Cardiac muscle cell (in vitro differentiated cells and primary cell): ENCODE measurements at regions not wholly inside any gene's neighbourhood (a gene's known extent, or its start where the extent isn't known, plus 50 kb on each side); places are given as distances from the start of the nearest gene placed in this dataset.
"Not testable (repeated sequence)": the region's sequence is repeated elsewhere in the genome, so short reads cannot be mapped to it uniquely, and the experiment has no call there.

Source experiments
- DNase-seq, 2 donors: peaks; one replicate each; pipeline versions ENCODE4 v3.0.0 to v3.0.0-alpha.2; 2010 to 2017; ENCODE audit warnings: low read depth in 1 of 2, low spot score in 1 of 2
- H3K27ac ChIP-seq: fragments of 200-600 bp; sonication (generic); 2 replicates; pipeline ENCODE4 v1.5.1; 2016
- H3K27me3 ChIP-seq: fragments of 200-600 bp; sonication (generic); 2 replicates; pipeline ENCODE4 v1.6.0; 2016; ENCODE audit warnings: control low read depth
- H3K36me3 ChIP-seq: fragments of 200-600 bp; sonication (generic); 2 replicates; pipeline ENCODE4 v1.5.1; 2016; ENCODE audit warnings: control low read depth
- H3K4me1 ChIP-seq: fragments of 200-600 bp; sonication (generic); 2 replicates; pipeline ENCODE4 v1.8.1; 2017; ENCODE audit warnings: low read depth, mild to moderate bottlenecking, mixed run types
- H3K4me3 ChIP-seq: fragments of 200-600 bp; sonication (generic); 2 replicates; pipeline ENCODE4 v1.5.1; 2016; ENCODE audit warnings: mild to moderate bottlenecking
- H3K9me3 ChIP-seq: fragments of 200-600 bp; sonication (generic); 2 replicates; pipeline ENCODE4 v1.5.1; 2017; ENCODE audit warnings: low read depth, mild to moderate bottlenecking, control low read depth
- TF ChIP-seq, protein P1 (sequence below): IDR thresholded peaks from 2 replicates; pipeline ENCODE4 v1.5.1; 2012; ENCODE audit warnings: low read depth, mild to moderate bottlenecking, low read length

DNA sequence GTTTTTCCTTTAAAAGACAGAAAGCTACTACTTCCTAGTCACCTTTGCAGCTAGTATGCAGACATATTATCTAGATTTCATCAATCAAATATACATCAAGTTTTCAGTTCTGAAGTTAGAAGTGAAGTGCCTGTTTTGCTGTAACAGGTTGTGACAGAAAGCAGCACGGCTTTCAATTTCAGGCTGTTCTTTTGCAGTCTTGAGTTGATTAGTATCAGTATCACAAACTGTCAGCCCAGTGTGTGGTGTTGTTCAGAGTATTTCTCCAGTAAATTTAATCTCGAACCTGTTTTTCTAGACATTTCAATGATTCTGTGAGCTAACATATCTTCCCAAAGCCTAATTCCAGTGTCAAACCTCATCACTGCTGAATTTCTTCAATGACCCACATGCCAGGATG is 1050.8 kb downstream of the DIPK2A start:
- Histone ChIP-seq H3K9me3 (no peaks in the 10 kb centered on the region), H3K4me1 (no peaks in the 10 kb centered on the region), H3K4me3 (no peak overlapping the region), H3K36me3 (no peaks in the 10 kb centered on the region), H3K27ac (no peak overlapping the region), H3K27me3 (no peaks in the 10 kb centered on the region)
- TF ChIP-seq, protein P1, sequence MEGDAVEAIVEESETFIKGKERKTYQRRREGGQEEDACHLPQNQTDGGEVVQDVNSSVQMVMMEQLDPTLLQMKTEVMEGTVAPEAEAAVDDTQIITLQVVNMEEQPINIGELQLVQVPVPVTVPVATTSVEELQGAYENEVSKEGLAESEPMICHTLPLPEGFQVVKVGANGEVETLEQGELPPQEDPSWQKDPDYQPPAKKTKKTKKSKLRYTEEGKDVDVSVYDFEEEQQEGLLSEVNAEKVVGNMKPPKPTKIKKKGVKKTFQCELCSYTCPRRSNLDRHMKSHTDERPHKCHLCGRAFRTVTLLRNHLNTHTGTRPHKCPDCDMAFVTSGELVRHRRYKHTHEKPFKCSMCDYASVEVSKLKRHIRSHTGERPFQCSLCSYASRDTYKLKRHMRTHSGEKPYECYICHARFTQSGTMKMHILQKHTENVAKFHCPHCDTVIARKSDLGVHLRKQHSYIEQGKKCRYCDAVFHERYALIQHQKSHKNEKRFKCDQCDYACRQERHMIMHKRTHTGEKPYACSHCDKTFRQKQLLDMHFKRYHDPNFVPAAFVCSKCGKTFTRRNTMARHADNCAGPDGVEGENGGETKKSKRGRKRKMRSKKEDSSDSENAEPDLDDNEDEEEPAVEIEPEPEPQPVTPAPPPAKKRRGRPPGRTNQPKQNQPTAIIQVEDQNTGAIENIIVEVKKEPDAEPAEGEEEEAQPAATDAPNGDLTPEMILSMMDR: no peak
- DNase-seq: no peak

DNA sequence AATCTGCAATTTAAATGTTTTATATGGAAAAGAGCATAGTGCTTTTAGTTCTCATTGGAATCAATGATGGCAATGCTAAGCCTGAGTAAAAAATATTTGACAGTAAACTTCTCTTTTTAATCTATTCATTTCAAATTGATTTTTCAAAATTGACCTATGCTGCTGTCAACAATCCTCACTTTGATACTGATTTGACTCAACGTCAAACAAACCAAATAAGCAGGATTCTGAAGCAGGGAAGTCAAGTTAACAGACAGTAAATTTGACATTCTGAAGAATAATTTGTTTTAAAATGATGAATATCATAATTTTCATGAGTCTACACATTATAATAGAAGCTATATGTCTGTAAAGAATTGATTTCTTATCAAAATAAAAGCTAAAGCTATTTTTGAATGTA is 1053.1 kb downstream of the DIPK2A start:
- H3K27me3 ChIP-seq: no peaks in the 10 kb centered on the region
- H3K4me3 ChIP-seq: no peak overlapping the region
- TF ChIP-seq, protein P1: no peak
- H3K27ac ChIP-seq: no peak overlapping the region
- H3K4me1 ChIP-seq: no peaks in the 10 kb centered on the region
- H3K9me3 ChIP-seq: no peaks in the 10 kb centered on the region
- no peaks in the 10 kb centered on the region for H3K36me3 ChIP-seq
- DNase-seq: no peak

DNA sequence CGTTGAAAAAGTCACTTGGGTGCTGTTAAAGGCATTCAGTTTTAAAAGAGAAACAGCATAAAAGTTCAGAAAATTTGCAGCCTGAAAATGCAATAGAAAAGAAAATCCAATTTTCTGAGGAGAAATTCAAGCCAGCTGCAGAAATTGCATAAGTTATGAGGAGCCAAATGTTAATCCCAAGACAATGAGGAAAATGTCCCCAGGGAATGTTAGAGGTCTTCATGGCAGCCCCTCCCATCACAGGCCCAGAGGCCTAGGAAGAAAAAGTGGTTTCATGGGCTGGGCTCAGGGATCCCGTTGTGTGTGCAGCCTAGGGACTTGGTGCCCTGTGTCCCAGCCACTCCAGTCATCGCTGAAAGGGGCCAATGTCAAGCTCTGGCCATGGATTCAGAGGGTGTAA is 1055.6 kb downstream of the DIPK2A start:
- not testable (repeated sequence) for H3K36me3 ChIP-seq, H3K27ac ChIP-seq, H3K9me3 ChIP-seq, DNase-seq, H3K27me3 ChIP-seq, H3K4me3 ChIP-seq, H3K4me1 ChIP-seq

DNA sequence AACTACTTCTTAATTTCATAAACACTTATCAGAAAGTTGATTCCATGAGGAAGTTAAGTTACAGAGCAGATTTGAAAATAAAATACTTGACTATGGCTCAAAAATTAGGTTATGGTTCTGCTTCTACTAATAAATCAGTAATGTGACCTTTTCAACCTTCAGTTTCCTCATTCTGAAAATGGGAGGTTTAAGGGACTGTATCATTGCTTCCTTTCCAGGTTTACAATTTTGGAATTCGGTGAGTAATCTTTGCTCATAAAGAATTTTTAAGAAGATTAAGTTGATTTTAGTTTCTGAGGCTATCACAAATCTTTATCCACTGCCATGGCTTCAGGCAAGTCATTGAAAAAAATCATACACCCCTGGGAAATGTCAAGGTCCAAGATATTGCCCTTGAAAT is 1061.2 kb downstream of the DIPK2A start:
- DNase-seq: no peak
- Histone ChIP-seq H3K4me1 (no peaks in the 10 kb centered on the region), H3K27me3 (no peaks in the 10 kb centered on the region), H3K4me3 (no peak overlapping the region), H3K27ac (no peak overlapping the region), H3K36me3 (no peaks in the 10 kb centered on the region), H3K9me3 (no peaks in the 10 kb centered on the region)
- TF ChIP-seq, protein P1: no peak

DNA sequence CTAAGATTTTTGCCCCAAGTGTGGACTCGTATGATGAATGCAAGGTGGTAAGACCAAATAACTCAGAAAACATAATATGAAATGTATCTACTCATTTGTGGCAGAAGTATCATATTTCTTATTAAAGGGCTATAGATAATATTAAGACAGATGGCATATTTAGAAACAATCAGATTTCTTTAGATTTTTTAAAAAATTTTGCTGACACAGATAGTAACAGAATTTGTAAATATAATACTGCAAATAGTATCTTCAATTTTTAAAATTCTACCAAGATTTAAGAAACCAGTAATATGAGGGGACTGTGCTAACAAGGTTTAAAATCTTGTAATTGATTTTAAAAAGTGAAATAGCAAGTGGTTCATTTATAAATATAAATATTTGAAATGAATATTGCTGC is 1064.1 kb downstream of the DIPK2A start:
- H3K36me3 ChIP-seq: no peaks in the 10 kb centered on the region
- no peak overlapping the region for H3K27ac ChIP-seq
- H3K27me3 ChIP-seq: no peaks in the 10 kb centered on the region
- no peak for DNase-seq
- no peak overlapping the region for H3K4me3 ChIP-seq
- H3K9me3 ChIP-seq: no peaks in the 10 kb centered on the region
- TF ChIP-seq, protein P1: no peak
- no peaks in the 10 kb centered on the region for H3K4me1 ChIP-seq

DNA sequence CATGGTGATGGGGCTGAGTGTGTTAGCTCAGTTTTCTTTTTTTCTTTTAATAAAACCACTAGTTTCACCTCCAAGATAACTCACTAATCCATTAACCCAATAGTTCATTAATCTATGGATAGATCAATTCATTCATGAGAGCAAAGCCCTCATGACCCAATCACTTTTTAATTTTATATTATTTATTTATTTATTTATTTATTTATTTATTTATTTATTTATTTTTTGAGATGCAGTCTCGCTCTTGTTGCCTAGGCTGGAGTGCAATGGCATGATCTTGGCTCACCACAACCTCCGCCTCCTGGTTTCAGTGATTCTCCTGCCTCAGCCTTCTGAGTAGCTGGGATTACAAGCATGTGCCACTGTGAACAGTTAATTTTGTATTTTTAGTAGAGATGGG is 1082.4 kb downstream of the DIPK2A start:
- not testable (repeated sequence) for H3K4me3 ChIP-seq, DNase-seq, H3K9me3 ChIP-seq, H3K27me3 ChIP-seq, H3K27ac ChIP-seq, H3K36me3 ChIP-seq, H3K4me1 ChIP-seq

DNA sequence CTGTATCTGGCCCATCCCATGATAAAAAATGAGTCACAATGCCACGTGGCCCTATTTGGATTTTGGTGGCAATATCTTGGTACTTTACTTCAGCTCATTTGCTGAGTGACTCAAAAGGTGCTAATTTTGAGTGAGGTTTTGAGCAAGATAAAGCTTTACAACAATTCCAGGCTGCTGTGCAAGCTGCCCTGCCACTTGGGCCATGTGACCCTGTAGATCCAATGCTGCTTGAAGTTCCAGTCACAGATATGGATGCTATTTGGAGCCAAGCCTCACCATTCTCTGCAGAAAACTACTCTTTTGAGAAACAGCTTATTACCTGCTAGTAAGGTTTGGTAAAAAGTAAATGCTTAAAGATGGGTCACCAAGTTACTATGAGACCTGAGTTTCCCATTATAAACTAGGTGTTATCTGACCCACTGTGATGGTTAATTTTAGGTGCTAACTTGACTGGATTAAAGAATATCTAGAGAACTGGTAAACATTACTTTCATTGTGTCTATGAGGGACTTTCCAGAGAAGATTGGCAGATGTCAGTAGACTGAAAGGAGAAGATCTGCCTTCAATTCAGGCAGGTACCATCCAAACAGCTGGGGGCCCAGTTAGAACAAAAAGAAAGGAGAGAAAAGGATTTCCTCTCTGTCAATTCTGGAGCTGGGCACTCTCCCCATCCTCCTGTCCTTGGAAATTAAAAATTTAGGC is 1083.9 kb downstream of the DIPK2A start:
- Histone ChIP-seq H3K36me3 (no peaks in the 10 kb centered on the region), H3K27ac (no peak overlapping the region), H3K9me3 (no peaks in the 10 kb centered on the region), H3K4me1 (no peaks in the 10 kb centered on the region), H3K4me3 (no peak overlapping the region), H3K27me3 (no peaks in the 10 kb centered on the region)
- no peak for DNase-seq
- TF ChIP-seq, protein P1: no peak
